Epithelial cell of esophagus (primary cell): ENCODE measurements at regions not wholly inside any gene's neighbourhood (a gene's known extent, or its start where the extent isn't known, plus 50 kb on each side); places are given as distances from the start of the nearest gene placed in this dataset.

ENCODE experiments used
- DNase-seq: peaks from one replicate; pipeline ENCODE4 v3.0.0; 2010; ENCODE audit warnings: low read depth
- H3K4me3 ChIP-seq: 2 replicates; pipeline ENCODE4 v1.5.1; 2011; ENCODE audit warnings: mild to moderate bottlenecking, low read length, control low read depth
- CTCF ChIP-seq: IDR thresholded peaks from 2 replicates; pipeline ENCODE4 v1.5.1; 2011; ENCODE audit warnings: low read depth, mild to moderate bottlenecking, low read length, control low read depth, inconsistent platforms; ENCODE audit not compliant: insufficient read depth; ENCODE audit errors: missing control alignments

GRCh38 chr10:131849591-131850382, 51.0 kb upstream of the PPP2R2D start:
- TF ChIP-seq CTCF, result no peak
- no peak overlapping the region for H3K4me3 ChIP-seq
- DNase-seq, result no peak

DNA sequence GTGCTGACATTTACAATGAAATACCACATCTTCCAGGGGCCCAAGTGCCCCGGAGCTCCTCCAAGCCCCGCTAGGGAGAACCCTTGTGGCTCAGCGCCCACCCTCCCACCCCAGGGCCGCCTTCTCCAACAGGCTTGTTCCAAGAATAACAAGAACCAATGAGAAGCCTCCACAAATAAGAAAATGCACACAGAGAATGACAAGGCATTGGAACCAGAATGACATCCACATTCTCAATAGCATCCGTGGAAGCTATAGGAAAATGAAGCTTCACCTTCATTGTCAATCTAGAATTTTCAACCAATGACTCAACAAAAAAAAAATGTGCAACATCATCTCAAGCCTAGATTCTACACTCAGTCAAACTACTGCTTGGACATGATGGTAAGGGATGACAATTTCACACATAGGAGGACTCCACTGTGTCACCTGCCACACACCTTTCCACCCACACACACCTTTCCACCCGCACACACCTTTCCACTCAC, 50.4 kb upstream of the PPP2R2D start:
- DNase-seq, result no peak
- no peak overlapping the region for H3K4me3 ChIP-seq
- TF ChIP-seq CTCF, result no peak
